A549 (cell line): ENCODE measurements at regions not wholly inside any gene's neighbourhood (a gene's known extent, or its start where the extent isn't known, plus 50 kb on each side); places are given as distances from the start of the nearest gene placed in this dataset.

Experiments used
- CTCF ChIP-seq: fragments of >200 bp; sonication (Bioruptor Twin); formaldehyde crosslinking; IDR thresholded peaks from 3 replicates; pipeline ENCODE4 v1.5.1; 2016
- ESRRA ChIP-seq: fragments of 150-350 bp; IDR thresholded peaks from 2 replicates; pipeline ENCODE4 v1.6.1; 2014; ENCODE audit warnings: mild to moderate bottlenecking, low read length, borderline replicate concordance
- NR3C1 ChIP-seq: fragments of >200 bp; sonication (Bioruptor Twin); formaldehyde crosslinking; IDR thresholded peaks from 3 replicates; pipeline ENCODE4 v1.6.1; 2017
- POLR2A ChIP-seq: IDR thresholded peaks from 2 replicates; pipeline ENCODE4 v1.6.1; 2012; ENCODE audit warnings: mild to moderate bottlenecking, low read length
- POLR2AphosphoS2 ChIP-seq: conservative IDR thresholded peaks from 2 replicates; pipeline ENCODE4 v1.6.1; 2012; ENCODE audit warnings: low read length, improper control_type of control experiment, inconsistent platforms

GRCh38 chr7:98531717-98532116 is 85.4 kb upstream of the NPTX2 start:
- TF ChIP-seq NR3C1 (no peak), ESRRA (no peak), POLR2A (no peak), CTCF (no peak), POLR2AphosphoS2 (no peak)
